ENCODE measurements at regions not wholly inside any gene's neighbourhood (a gene's known extent, or its start where the extent isn't known, plus 50 kb on each side); places are given as distances from the start of the nearest gene placed in this dataset.

- TF ChIP-seq POLR2A (IDR thresholded peaks at IDR 0.05) (no peak), POLR2AphosphoS5 (IDR thresholded peaks at IDR 0.05) (no peak)
- TF ChIP-seq, protein P1, sequence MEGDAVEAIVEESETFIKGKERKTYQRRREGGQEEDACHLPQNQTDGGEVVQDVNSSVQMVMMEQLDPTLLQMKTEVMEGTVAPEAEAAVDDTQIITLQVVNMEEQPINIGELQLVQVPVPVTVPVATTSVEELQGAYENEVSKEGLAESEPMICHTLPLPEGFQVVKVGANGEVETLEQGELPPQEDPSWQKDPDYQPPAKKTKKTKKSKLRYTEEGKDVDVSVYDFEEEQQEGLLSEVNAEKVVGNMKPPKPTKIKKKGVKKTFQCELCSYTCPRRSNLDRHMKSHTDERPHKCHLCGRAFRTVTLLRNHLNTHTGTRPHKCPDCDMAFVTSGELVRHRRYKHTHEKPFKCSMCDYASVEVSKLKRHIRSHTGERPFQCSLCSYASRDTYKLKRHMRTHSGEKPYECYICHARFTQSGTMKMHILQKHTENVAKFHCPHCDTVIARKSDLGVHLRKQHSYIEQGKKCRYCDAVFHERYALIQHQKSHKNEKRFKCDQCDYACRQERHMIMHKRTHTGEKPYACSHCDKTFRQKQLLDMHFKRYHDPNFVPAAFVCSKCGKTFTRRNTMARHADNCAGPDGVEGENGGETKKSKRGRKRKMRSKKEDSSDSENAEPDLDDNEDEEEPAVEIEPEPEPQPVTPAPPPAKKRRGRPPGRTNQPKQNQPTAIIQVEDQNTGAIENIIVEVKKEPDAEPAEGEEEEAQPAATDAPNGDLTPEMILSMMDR (IDR thresholded peaks at IDR 0.05): no peak
These were observed 152.3 kb downstream of the SLC6A15 start for GRCh38 chr12:84760091-84760865.
